ENCODE measurements at regions not wholly inside any gene's neighbourhood (a gene's known extent, or its start where the extent isn't known, plus 50 kb on each side); places are given as distances from the start of the nearest gene placed in this dataset.
"Not testable (repeated sequence)": the region's sequence is repeated elsewhere in the genome, so short reads cannot be mapped to it uniquely, and the experiment has no call there.

GRCh38 chr20:11976966-11977365 is 59.3 kb downstream of the BTBD3 start:
- DNase-seq (ENCODE audit: low read depth in 2 of 2) = no peak

DNA sequence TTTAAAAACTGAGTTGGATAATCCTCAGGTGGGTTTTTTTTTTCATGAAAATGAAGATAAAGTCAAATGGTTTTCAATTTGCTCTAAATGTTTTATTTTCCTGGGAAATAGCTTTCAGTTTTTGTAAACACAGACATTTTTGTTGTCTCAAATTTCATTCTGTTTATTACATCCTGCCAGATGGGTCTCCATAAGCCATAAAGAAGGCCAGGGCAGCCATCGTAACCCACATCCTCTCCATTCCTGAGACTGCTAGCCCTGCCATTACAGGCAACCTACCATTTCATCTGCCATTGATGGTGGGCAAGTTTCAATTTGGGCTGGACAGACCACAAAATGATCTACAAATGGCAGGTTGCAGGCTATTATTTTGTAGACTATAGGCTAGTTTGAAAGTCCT is 60.8 kb downstream of the BTBD3 start:
- DNase-seq (ENCODE audit: low read depth in 2 of 2) = no peak

DNA sequence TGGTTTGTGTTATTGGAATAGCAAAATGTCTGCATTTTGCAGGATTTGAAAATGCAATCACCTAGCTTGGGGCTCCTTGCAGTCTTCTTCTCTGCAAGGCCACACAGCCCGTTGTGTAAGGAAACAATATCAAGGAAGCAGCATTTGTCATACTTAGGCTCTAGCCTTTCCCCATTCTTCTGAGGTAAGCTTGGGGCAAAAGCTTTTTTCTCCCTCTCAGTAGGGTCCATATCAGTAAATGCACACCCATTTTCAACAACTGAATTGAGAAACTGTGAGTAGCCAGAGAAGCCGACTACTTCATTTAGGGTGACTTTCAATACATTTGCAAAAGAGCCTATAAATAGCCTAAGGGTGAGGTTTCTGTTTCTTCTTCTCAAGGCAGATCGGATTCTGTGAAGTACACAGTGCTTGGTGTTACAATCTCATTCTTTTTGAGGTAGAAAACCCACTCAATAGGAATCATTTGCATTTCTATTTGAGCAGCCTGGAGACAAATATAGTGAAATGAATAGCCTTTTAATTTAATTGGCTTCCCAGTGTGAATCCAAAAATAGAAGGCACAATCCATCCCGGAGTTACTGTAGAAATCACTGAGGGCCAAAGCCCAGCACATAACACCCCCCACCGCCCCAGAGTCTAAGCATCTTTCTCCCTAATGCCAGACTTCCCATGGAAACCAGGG is 61.8 kb downstream of the BTBD3 start:
- DNase-seq (ENCODE audit: low read depth in 2 of 2) = no peak

- no peak for DNase-seq (ENCODE audit: low read depth in 2 of 2)
These were observed 62.6 kb downstream of the BTBD3 start for GRCh38 chr20:11980263-11980662.

GRCh38 chr20:11981366-11981947 is 63.8 kb downstream of the BTBD3 start:
- no peak for DNase-seq (ENCODE audit: low read depth in 2 of 2)

DNA sequence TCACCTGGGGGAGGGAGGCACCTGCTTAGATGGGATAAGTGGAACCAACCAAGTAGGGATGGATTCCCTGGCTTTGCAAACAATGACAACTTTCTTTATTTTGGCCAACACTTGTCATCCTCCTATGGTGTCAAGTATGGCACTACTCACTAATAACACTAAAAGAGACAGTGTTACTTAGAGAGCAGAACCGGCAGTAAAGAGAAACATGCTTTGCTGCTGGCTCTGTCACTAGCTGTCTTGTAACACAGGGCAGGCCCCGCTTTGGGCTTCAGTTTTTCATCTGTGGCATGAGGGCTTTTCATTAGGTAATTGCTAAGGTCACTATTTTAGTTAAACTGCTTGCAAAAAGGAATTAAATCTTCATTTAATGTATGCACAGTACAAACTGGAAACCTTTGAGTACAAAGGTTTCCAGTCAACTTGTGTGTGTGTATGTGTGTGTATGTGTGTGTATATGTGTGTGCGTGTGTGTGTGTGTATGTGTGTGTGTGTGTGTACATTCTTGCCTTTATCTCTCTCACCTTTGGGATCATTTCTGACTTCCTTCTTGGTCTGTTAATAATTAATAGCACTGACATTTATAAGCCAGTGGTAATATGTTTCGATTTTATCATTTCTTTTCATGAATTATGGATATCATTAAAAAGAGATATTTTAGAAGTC is 64.7 kb downstream of the BTBD3 start:
- no peak for DNase-seq (ENCODE audit: low read depth in 2 of 2)

GRCh38 chr20:11982955-11983470 is 65.3 kb downstream of the BTBD3 start:
- no peak for DNase-seq (ENCODE audit: low read depth in 2 of 2)

GRCh38 chr20:11986954-11987353 is 69.3 kb downstream of the BTBD3 start:
- DNase-seq (ENCODE audit: low read depth in 2 of 2) = no peak

GRCh38 chr20:11987526-11987925 is 69.8 kb downstream of the BTBD3 start:
- no peak for DNase-seq (ENCODE audit: low read depth in 2 of 2)

DNA sequence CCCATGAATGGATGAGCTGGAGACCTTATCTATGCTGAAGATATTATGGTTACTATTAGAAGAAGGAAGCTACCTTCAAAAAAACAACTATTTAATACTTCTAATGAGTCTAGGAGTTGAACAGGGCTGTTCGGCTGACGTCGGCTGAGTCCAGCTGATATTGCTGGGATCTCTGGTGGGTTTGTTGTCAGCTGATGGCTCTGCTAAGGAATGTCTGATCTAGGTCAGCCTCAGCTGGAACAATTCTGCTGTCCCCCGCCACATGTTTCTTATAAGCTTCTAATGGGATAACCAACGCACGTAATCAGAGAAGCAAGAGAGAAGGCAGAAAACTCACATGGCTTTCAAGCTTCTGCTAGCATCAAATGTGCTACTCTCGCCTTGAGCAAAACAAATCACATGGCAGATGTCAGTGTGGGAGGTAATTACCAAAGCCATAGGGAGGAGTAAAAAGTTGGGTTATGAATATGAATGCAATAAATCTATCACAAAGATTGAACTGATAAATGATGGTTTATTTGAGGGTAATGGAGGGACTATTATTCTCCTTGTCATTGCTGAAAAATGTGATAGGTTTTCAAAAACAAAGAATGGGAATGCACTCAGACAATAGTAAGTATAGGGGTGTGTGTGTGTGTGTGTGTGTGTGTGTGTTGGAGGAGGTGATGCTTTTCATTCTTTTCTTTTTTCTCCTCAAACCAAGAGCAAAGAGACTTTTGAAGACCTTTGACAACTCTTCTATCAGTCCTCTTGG is 71.5 kb downstream of the BTBD3 start:
- no peak for DNase-seq (ENCODE audit: low read depth in 2 of 2)

DNA sequence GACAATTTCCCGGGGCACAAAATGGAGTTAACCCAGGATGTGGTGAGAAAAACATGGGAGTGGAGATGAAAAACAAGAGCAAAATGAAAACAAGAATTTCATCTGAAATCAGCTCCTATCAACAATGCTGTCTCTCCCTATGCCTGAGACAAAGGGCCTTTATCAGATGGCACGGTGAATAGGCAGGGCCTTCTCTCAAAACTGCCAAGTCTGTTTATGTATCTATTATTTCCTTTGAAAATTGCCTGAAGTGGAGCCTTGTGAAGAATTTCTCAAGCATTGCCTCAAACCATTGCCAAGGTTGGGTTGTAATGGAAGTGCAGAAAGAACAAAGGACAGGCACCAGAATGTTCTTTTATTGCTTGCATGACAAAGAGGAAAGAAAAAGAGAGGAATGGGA is 74.7 kb downstream of the BTBD3 start:
- no peak for DNase-seq (ENCODE audit: low read depth in 2 of 2)

- DNase-seq (ENCODE audit: low read depth in 2 of 2) = no peak
These were observed 76.3 kb downstream of the BTBD3 start for GRCh38 chr20:11993886-11994461.

GRCh38 chr20:11995805-11996567 is 78.3 kb downstream of the BTBD3 start:
- no peak for DNase-seq (ENCODE audit: low read depth in 2 of 2)

- DNase-seq (ENCODE audit: low read depth in 2 of 2) = not testable (repeated sequence)
These were observed 87.1 kb downstream of the BTBD3 start for GRCh38 chr20:12004776-12005175.

DNA sequence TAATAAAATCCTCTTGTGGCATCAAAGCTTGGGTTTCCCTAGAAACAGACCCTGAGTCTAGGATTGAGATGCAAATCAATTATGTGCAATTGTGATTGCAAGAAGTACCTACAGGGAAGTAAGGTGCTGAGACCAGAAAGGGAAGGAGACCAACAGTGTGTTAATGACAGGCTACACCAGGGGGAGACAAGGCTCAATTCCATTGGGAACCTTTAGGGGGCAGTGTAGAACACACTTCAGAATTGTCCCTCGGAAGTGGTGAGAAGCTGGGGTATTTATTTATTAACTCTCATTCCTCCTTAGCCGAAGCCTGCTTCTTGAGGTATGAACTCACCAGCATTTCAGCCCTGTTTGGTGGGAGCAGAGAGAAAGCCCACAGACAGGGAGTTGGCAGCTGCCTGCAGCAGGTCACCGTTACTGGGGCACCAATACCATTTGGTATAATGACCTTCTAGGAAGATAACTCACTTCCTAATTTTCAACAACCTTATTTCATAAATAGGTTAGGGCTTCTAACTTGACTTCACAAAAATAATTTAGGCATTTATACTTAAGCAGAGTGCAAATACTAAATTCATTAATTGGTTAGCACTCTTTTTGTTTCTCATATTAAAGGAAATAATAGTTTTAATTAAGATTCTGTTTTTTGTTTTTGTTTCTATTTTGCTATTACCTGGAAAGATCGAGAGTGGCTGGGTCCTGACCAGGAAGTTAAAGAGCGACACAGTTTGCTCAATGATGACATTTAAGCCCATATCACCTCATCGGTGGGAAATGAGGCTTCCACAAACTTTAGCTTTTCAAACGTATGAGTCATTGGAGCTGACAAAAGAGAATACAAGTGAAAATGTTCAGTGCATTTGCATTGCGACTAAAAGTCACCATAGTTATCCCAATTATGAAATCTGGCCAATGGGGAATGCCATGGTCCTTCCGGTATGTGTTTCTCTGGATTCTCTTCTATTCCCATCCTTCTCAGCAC is 94.8 kb downstream of the BTBD3 start:
- DNase-seq (ENCODE audit: low read depth in 2 of 2) = peak; percentile 59 to 73

GRCh38 chr20:12014276-12014675 is 96.6 kb downstream of the BTBD3 start:
- no peak for DNase-seq (ENCODE audit: low read depth in 2 of 2)

- DNase-seq (ENCODE audit: low read depth in 2 of 2) = no peak
These were observed 97.0 kb downstream of the BTBD3 start for GRCh38 chr20:12014736-12015135.

GRCh38 chr20:12016291-12016690 is 98.6 kb downstream of the BTBD3 start:
- no peak for DNase-seq (ENCODE audit: low read depth in 2 of 2)

DNA sequence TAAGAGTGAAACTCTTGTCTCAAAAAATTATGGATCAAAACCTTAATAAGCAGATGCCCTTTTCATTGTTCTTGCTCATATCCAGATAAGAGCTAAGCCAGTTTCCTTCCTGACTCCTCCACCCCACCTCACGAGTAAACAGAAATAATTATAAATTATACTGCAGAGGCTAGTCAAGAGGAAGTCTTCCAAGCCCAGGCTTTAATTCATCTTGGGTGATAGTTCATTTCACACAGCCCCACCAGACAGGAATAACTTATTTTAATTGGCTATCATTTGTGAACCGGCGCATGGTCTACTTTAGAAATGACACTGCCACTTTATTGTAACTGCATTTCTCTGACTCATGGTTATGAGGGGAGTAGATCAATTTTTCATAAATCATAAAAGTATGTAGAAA is 102.0 kb downstream of the BTBD3 start:
- peak in 1 of 2 donors; percentile 3 for DNase-seq (ENCODE audit: low read depth in 2 of 2)

- no peak for DNase-seq (ENCODE audit: low read depth in 2 of 2)
These were observed 103.2 kb downstream of the BTBD3 start for GRCh38 chr20:12020846-12021245.
